ENCODE measurements at regions not wholly inside any gene's neighbourhood (a gene's known extent, or its start where the extent isn't known, plus 50 kb on each side); places are given as distances from the start of the nearest gene placed in this dataset.
"Not testable (repeated sequence)": the region's sequence is repeated elsewhere in the genome, so short reads cannot be mapped to it uniquely, and the experiment has no call there.

- TF ChIP-seq ZNF114 (CRISPR knock-in tag; IDR thresholded peaks at IDR 0.05) (no peak), EZH2 (IDR thresholded peaks at IDR 0.05; ENCODE audit: low read depth, unreplicated experiment) (no peak)
Measured at GRCh38 chr2:51265539-51265938, 233.6 kb upstream of the NRXN1 start (continued).

GRCh38 chr2:51263951-51264350, 232.0 kb upstream of the NRXN1 start:
- DNase-seq (ENCODE audit: low spot score) = no peak
- H3K4me3 ChIP-seq = no peak overlapping the region
- ATAC-seq = no peak
- no peaks in the 10 kb centered on the region for H3K36me3 ChIP-seq (ENCODE audit: insufficient read depth)
- no peaks in the 10 kb centered on the region for H4K20me1 ChIP-seq (replicated peaks; ENCODE audit: insufficient read depth)
- no peak overlapping the region for H2AFZ ChIP-seq
- Mint-ChIP-seq H3K27me3 (ENCODE audit: insufficient read depth, low read depth, poor library complexity) (peaks cover 3% of the 10 kb centered on the region), H3K4me3 (no peak overlapping the region), H3K36me3 (ENCODE audit: low read depth) (no peaks in the 10 kb centered on the region), H3K4me1 (peaks cover 28% of the 10 kb centered on the region), H3K27ac (peak overlapping the region; percentile 49; the same call in 1 of the 2 replicates), H3K9me3 (no peaks in the 10 kb centered on the region)
- no peaks in the 10 kb centered on the region for H3K27me3 ChIP-seq (ENCODE audit: insufficient read depth)
- TF ChIP-seq NANOG (IDR thresholded peaks at IDR 0.05; ENCODE audit: borderline replicate concordance) = no peak
- TF ChIP-seq CREB1 (CRISPR knock-in tag; IDR thresholded peaks at IDR 0.05; ENCODE audit: low read depth) = no peak
- TF ChIP-seq ZNF331 (CRISPR knock-in tag; IDR thresholded peaks at IDR 0.05; ENCODE audit: low read depth) = no peak
- no peak for TF ChIP-seq ZNF462 (CRISPR knock-in tag; IDR thresholded peaks at IDR 0.05)
- no peak for TF ChIP-seq POLR2AphosphoS5 (IDR thresholded peaks at IDR 0.05; ENCODE audit: low read depth)
- TF ChIP-seq STAT1 (IDR thresholded peaks at IDR 0.05; ENCODE audit: unreplicated experiment) = no peak
- H3K4me2 ChIP-seq = 0 out of 2 replicates have a peak overlapping the region, but pooled peaks have one; percentile 16
- no peaks in the 10 kb centered on the region for H3F3A ChIP-seq (replicated peaks; ENCODE audit: low read depth)
- H3K27ac ChIP-seq (ENCODE audit: low read depth) = 0 out of 2 replicates have a peak overlapping the region, but pooled peaks have one; percentile 33
- peaks cover 5% of the 10 kb centered on the region; the same call in 1 of the 2 replicates for H3K9me2 ChIP-seq (ENCODE audit: insufficient read depth)
- no peaks in the 10 kb centered on the region for H3K79me2 ChIP-seq (replicated peaks; ENCODE audit: insufficient read depth)
- H3K4me1 ChIP-seq (ENCODE audit: insufficient read depth) = peaks cover 25% of the 10 kb centered on the region

GRCh38 chr2:51263101-51263500, 231.2 kb upstream of the NRXN1 start:
- not testable (repeated sequence) for H3K4me3 Mint-ChIP-seq; ATAC-seq; H3K36me3 ChIP-seq (ENCODE audit: insufficient read depth); H3K79me2 ChIP-seq (replicated peaks; ENCODE audit: insufficient read depth); H3K27me3 ChIP-seq (ENCODE audit: insufficient read depth); H2AFZ ChIP-seq; H4K20me1 ChIP-seq (replicated peaks; ENCODE audit: insufficient read depth); H3K9me3 Mint-ChIP-seq; H3F3A ChIP-seq (replicated peaks; ENCODE audit: low read depth); H3K27me3 Mint-ChIP-seq (ENCODE audit: insufficient read depth, low read depth, poor library complexity); H3K36me3 Mint-ChIP-seq (ENCODE audit: low read depth); H3K9me2 ChIP-seq (ENCODE audit: insufficient read depth); H3K4me3 ChIP-seq
- H3K4me2 ChIP-seq = peak overlapping the region; percentile 45; the same call in 1 of the 2 replicates
- Mint-ChIP-seq H3K27ac (peak overlapping the region; percentile 15), H3K4me1 (peaks cover 24% of the 10 kb centered on the region)
- H3K27ac ChIP-seq (ENCODE audit: low read depth) = 0 out of 2 replicates have a peak overlapping the region, but pooled peaks have one; percentile 33
- peak; percentile 25 for DNase-seq (ENCODE audit: low spot score)
- peaks cover 19% of the 10 kb centered on the region for H3K4me1 ChIP-seq (ENCODE audit: insufficient read depth)

All from GM23338 (cell line).